HEK293 (cell line): ENCODE measurements at regions not wholly inside any gene's neighbourhood (a gene's known extent, or its start where the extent isn't known, plus 50 kb on each side); places are given as distances from the start of the nearest gene placed in this dataset.

Experiments
- EGR2 ChIP-seq: fragments of 450-650 bp; formaldehyde crosslinking; IDR thresholded peaks from 2 replicates; pipeline ENCODE4 v1.5.1; 2016; ENCODE audit warnings: low read depth, missing biosample characterization, missing genetic modification characterization
- KLF9 ChIP-seq: fragments of 450-650 bp; formaldehyde crosslinking; IDR thresholded peaks from 2 replicates; pipeline ENCODE4 v1.5.1; 2016; ENCODE audit warnings: missing biosample characterization, missing genetic modification characterization, low read depth

DNA sequence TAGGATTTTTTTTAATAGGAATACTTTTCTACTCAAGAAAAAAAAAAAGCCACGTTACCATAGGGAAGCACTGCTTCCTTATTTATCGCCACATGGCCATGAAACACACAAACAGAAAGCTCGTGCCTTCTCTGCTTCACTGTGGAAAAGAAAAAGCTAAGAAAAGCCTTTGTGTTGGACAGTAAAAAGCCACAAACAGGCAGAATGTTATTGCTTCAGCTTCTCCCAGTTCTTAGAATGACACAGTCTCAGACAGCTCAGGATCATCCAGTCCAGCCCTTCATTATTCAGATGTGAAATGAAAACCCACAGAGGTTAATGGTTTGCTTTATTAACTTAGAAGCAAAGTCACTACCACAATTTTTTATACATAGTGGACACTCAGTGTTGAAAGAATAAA lies 181.6 kb upstream of the NOCT start:
- TF ChIP-seq EGR2 = no peak
- no peak for TF ChIP-seq KLF9
